VCaP (cell line): ENCODE measurements at regions not wholly inside any gene's neighbourhood (a gene's known extent, or its start where the extent isn't known, plus 50 kb on each side); places are given as distances from the start of the nearest gene placed in this dataset.

ENCODE experiments used
- H3K27ac ChIP-seq: fragments of 450-650 bp; 2 replicates; pipeline ENCODE4 v1.5.1; 2017
- TF ChIP-seq, protein P1 (sequence below): fragments of 450-650 bp; conservative IDR thresholded peaks from 2 replicates; pipeline ENCODE4 v1.5.1; 2017; ENCODE audit warnings: mild to moderate bottlenecking, moderate library complexity

DNA sequence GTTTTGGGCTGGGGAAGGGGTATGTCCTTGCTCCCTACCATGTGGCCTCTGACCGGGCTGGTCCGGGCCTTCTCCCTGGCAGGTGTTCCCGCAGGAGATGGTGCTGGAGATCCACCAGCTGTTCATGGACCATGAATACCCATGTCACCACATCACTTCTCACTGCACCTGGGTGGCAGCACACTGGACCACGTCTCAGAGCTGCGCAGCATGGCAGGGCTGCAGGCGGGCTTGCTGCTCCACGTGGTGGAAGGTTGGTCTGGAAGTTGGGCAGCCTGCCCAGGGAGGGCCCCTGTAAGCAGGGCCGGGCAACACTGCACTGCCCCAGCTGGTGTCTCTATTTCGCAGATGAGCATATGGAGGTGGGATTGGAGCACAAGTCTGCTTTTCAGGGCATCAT is 169.5 kb upstream of the ZNF267 start:
- TF ChIP-seq, protein P1, sequence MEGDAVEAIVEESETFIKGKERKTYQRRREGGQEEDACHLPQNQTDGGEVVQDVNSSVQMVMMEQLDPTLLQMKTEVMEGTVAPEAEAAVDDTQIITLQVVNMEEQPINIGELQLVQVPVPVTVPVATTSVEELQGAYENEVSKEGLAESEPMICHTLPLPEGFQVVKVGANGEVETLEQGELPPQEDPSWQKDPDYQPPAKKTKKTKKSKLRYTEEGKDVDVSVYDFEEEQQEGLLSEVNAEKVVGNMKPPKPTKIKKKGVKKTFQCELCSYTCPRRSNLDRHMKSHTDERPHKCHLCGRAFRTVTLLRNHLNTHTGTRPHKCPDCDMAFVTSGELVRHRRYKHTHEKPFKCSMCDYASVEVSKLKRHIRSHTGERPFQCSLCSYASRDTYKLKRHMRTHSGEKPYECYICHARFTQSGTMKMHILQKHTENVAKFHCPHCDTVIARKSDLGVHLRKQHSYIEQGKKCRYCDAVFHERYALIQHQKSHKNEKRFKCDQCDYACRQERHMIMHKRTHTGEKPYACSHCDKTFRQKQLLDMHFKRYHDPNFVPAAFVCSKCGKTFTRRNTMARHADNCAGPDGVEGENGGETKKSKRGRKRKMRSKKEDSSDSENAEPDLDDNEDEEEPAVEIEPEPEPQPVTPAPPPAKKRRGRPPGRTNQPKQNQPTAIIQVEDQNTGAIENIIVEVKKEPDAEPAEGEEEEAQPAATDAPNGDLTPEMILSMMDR: no peak

DNA sequence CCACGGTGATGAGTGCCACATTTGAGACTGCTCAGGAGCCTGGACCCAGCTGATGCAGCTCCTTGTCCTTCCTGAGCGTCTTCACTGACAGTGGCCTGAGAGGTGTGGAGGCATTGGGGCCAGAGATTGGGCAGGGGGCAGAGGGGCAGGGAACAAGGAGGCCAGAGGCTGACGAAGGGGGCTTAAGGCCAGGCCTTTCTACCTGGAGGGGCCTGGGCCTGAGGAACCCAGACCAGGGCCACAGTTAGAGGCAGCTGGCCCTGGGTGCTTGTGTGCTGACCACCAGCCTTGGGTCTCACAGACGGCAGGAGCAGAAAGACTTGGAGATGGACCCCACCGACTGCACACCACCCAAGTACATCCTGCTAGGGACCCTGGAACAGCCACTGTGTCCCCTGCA is 168.2 kb upstream of the ZNF267 start:
- TF ChIP-seq, protein P1: no peak
- no peak overlapping the region for H3K27ac ChIP-seq

More for the DNA sequence above, 169.5 kb upstream of the ZNF267 start:
- H3K27ac ChIP-seq: no peak overlapping the region

DNA sequence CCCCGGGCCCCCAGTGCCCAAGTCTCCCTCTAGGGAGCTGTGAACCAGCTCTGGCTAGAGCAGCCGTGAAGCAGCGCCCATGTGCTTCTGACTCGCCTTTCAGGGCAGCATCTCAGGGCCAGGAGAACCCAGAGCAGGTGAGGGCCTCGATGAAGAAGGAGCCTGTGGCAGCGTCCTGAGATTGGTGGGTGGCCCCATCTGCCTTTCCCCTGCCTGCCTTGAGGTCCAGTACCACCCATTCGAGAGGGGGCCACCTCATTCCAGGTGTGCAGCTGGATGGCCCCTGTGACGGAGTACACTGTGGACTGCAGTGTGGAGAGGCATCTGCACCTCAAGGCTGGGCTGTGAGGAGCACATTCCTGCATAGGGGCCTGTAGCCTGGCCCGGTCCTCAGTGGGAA is 167.3 kb upstream of the ZNF267 start:
- TF ChIP-seq, protein P1: no peak
- H3K27ac ChIP-seq: no peak overlapping the region

DNA sequence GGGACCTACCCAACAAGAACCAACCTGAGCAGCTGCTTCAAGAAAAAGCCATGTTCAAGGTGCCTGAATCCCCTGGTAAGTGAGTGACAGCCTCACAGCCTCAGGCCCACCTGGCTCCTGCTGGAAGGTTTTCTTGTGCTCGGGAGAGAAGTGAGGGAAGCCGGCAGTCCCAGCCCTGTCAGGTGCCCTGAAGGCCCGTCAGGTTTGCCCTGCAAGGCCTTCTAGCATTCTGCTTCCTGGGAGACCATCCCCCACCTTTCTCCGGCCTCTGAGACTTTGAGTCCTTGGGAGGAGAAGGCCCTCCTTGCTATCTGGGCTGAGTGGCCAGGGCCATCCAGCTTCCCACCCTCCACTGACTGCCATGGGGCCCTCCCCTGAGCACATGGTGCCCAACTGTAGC is 166.7 kb upstream of the ZNF267 start:
- TF ChIP-seq, protein P1: no peak
- no peak overlapping the region for H3K27ac ChIP-seq

DNA sequence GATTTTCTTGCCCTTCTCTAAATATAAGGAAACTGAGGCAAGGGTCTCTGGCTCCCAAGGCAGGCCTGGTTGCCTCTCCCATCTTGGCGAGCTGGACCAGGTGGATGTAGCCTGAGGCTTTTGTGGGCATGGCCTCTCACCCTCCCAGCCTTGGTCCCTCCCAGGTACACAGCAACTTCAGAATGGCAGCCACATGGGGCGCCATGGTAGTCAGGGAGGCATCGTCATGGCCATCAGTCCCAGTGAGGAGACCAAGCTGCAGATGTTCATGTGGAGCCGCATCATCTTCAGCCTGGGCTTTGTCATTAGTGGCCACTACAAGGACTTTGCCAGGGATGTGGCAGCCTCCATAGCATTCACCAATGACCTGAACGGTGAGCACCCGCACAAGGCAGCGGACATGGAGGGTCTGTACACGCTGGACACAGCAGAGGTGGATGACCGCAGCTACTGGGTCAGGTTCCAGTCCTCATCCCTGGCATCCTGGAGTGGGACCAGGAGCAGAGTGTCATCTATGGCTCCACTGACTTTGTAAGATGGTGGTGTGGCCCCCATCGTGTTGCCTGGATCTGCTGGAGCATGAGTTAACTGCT is 165.8 kb upstream of the ZNF267 start:
- TF ChIP-seq, protein P1: no peak

DNA sequence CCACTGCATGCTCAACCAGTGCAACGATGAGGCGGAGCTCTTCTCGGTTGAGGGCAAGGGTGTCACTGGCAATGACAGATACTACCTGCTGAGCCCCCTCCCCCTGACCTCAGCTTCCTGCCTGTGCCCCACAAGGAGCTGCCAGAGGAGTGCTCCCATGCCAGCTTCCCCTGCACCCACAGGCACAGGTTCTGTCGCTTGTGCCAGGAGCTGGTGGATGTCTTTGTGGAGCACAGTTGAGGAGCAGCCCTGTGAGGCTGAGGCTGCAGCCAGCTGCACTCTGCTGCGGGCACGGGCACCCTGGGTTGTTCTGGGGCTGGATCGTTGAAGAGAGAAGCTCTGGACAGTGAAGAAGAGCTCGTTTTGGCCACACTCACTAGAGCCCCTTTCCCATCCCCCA is 165.3 kb upstream of the ZNF267 start:
- H3K27ac ChIP-seq: no peak overlapping the region
- TF ChIP-seq, protein P1: no peak

More for the DNA sequence above, 165.8 kb upstream of the ZNF267 start:
- H3K27ac ChIP-seq: no peak overlapping the region

DNA sequence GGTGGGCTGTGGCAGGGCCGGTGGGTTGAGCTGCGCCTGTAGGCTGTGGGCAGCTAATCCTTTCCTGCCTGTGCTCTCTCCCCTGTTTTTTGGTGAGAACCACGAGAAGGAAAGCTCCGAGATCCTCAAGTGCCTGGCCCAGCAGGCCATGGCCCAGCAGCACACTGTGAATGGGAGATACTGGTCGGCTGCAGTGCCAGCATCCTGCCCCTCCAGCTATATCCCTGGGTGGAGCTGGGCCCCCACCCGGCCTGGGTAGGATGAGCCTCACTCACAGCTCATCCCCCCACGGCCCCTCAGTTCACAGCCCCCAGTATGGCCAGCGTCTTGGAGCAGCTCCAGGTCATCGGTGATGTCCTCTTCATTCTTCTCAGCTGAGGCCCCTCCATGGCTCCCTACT is 164.4 kb upstream of the ZNF267 start:
- TF ChIP-seq, protein P1: no peak

DNA sequence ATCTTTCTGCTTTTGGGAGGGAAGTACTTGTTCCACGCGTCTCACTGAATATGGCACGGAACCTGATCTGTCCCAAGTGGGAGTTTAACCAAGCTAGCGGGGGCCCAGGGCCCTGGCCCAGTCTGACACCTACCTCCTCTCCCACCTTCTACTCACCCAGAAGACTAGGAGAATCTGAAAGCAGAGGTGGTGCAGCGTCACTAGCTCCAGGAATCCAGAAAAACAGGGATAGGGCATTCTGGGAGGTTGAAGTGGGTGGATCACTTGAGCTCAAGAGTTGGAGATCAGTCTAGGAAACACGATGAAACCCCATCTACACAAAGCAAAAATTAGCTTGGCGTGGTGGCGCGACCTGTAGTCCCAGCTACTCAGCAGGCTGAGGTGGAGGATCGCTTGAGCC is 163.5 kb upstream of the ZNF267 start:
- H3K27ac ChIP-seq: no peak overlapping the region
- TF ChIP-seq, protein P1: no peak

More for the DNA sequence above, 164.4 kb upstream of the ZNF267 start:
- no peak overlapping the region for H3K27ac ChIP-seq
